Activated naive CD4-positive, alpha-beta T cell treated with anti-CD3 and anti-CD28 coated beads, Interleukin-2, amount 50 U/mL, for 24 hours (primary cell): ENCODE measurements at regions not wholly inside any gene's neighbourhood (a gene's known extent, or its start where the extent isn't known, plus 50 kb on each side); places are given as distances from the start of the nearest gene placed in this dataset.
"Not testable (repeated sequence)": the region's sequence is repeated elsewhere in the genome, so short reads cannot be mapped to it uniquely, and the experiment has no call there.

Experiments used
- H3K27ac Mint-ChIP-seq: one replicate; pipeline ENCODE4 v1.8.0; 2021; ENCODE audit warnings: mild to moderate bottlenecking, mixed read lengths
- H3K27me3 Mint-ChIP-seq: one replicate; pipeline ENCODE4 v1.8.0; 2021; ENCODE audit warnings: mixed read lengths
- H3K36me3 Mint-ChIP-seq: one replicate; pipeline ENCODE4 v1.8.0; 2021; ENCODE audit warnings: mixed read lengths
- H3K4me1 Mint-ChIP-seq: one replicate; pipeline ENCODE4 v1.8.0; 2021; ENCODE audit warnings: mixed read lengths
- H3K4me3 Mint-ChIP-seq: one replicate; pipeline ENCODE4 v1.8.0; 2021; ENCODE audit warnings: mild to moderate bottlenecking, mixed read lengths
- H3K9me3 Mint-ChIP-seq: one replicate; pipeline ENCODE4 v1.8.0; 2021; ENCODE audit warnings: mixed read lengths

DNA sequence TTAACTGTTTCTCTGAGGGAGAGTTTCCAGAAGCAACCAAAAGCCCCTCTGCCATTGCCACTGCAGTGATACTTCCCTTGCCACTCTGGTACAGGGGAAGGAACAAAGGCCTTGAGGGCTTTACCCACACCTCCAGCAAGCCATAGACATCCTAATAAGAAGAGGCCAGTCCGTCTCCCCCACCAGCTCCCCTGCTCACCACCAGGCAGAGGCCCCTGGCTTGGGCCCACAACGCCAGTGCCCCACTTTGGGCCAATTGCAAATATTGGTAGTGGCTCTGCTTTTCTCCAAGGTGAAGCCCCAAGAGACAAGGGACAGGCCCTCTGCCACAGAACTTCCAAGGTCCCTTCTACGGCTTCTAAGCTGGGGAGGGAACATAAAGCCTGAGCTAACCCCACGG, 833.0 kb downstream of the DACH1 start:
- Mint-ChIP-seq H3K27ac (no peak overlapping the region), H3K9me3 (peaks cover 5% of the 10 kb centered on the region), H3K4me3 (no peak overlapping the region), H3K27me3 (no peaks in the 10 kb centered on the region), H3K4me1 (no peaks in the 10 kb centered on the region), H3K36me3 (no peaks in the 10 kb centered on the region)

DNA sequence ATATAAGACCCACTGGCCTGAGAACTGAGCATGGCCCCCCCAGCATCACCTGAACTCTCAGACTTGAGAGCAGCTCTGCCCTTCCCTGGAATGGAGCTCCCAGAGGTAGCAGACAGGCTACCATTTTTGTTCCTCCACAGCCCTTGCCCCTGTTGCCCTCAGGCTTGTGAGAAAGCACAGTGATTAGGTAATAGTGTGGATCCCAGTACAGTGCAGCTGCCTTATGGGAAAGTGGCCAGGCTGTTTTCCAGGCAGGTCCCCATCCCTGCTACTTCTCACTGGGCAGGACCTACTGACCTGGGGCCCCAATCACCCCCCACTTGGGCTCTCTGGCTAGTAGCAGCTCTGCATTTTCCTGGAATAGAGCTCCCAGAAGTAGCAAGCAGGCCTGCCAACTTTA, 834.0 kb downstream of the DACH1 start:
- H3K4me3 Mint-ChIP-seq: no peak overlapping the region
- no peak overlapping the region for H3K27ac Mint-ChIP-seq
- H3K9me3 Mint-ChIP-seq: peaks cover 8% of the 10 kb centered on the region

DNA sequence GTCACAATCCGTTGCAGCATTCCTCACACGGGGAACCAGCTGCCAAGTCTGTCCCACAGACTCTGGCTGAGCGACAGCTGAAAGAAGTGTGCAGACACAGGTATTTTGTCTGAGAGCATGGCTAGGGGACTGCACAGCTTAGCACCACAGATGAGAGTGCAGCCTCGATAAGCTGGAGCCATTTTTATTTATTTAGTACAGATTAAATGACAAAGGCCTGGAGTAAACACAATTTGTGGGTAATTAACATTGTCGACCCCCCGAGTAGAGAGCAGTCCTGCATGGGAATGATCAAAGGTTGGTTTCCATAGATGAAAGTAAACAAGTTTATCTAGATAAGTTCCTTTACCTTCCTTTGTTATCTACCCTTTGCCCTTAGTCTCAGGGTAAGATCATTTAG, 836.2 kb downstream of the DACH1 start:
- Mint-ChIP-seq H3K4me1 (no peaks in the 10 kb centered on the region), H3K27ac (no peak overlapping the region), H3K9me3 (peaks cover 7% of the 10 kb centered on the region), H3K27me3 (no peaks in the 10 kb centered on the region), H3K36me3 (no peaks in the 10 kb centered on the region), H3K4me3 (no peak overlapping the region)

More for the DNA sequence above, 834.0 kb downstream of the DACH1 start:
- Mint-ChIP-seq H3K4me1 (no peaks in the 10 kb centered on the region), H3K27me3 (no peaks in the 10 kb centered on the region), H3K36me3 (no peaks in the 10 kb centered on the region)

DNA sequence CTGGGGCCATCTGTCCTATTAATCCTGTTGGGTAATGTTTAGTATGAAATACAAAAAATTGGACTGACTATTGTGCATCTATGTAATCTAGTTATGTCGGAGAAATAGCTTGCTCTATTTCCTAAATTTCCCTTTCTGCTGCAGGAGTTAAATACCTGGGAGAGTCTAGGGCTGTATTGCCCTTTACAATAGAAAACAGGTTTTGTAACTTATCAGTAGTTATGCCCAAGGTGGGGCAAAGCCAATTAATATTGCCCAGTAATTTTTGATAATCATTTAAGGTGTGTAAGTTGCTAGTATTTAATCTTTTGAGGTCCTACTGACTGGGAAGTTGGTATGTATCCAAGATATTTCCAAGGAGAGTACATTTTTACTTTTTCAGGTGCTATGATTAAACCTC, 838.1 kb downstream of the DACH1 start:
- H3K4me3 Mint-ChIP-seq: no peak overlapping the region
- no peak overlapping the region for H3K27ac Mint-ChIP-seq
- H3K36me3 Mint-ChIP-seq: no peaks in the 10 kb centered on the region
- H3K9me3 Mint-ChIP-seq: peaks cover 6% of the 10 kb centered on the region
- H3K4me1 Mint-ChIP-seq: no peaks in the 10 kb centered on the region
- no peaks in the 10 kb centered on the region for H3K27me3 Mint-ChIP-seq

DNA sequence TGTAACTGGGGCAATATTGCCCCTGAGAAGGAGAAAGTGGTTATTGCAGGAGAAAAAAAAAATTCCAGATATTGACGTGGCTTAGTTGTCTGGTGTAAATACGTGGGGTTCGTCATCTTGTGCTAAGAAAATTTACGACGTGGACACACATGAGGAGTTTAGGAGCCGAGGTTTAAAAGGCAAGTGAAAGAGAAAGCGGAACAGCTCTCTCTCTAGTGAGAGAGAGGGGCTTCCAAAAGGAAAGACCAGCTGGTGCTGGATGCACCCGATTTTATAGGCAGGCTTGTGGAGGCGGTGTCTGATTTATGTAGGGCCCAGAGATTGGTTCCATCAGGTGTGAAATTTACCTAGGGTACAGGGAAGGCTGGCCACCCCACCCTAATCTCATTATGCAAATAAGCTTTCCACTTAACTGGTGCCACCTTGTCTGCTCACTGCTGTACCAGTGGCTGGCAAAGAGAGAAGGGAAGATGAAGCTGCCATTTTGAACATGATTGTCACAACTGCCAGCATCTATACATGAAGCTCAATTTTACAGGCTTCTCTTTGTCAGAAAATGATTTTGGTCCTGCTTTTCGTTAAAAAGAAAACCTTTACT, 845.1 kb downstream of the DACH1 start:
- Mint-ChIP-seq H3K4me1 (no peaks in the 10 kb centered on the region), H3K9me3 (no peaks in the 10 kb centered on the region), H3K4me3 (peak overlapping the region; percentile 38), H3K36me3 (no peaks in the 10 kb centered on the region), H3K27ac (no peak overlapping the region), H3K27me3 (no peaks in the 10 kb centered on the region)

DNA sequence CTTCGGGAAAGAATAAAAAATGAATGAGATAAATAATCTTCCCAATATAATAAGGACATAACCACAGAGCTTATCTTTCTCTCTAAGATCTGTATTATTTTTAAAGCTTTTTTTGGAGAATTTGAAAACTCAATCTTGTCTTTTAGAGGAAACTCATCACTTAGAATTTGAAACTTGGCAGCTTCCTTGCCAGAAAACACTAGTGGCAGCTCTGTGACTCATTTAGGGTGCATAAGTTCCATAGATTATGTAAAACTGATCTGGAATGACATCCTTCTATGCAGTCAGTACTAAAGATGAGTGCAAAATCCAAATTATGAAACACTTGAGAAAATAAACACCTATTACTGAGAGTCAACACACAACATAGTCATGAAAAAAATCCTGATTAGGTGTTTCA, 848.0 kb downstream of the DACH1 start:
- H3K27ac Mint-ChIP-seq: no peak overlapping the region
- peaks cover 13% of the 10 kb centered on the region for H3K9me3 Mint-ChIP-seq
- no peaks in the 10 kb centered on the region for H3K36me3 Mint-ChIP-seq

DNA sequence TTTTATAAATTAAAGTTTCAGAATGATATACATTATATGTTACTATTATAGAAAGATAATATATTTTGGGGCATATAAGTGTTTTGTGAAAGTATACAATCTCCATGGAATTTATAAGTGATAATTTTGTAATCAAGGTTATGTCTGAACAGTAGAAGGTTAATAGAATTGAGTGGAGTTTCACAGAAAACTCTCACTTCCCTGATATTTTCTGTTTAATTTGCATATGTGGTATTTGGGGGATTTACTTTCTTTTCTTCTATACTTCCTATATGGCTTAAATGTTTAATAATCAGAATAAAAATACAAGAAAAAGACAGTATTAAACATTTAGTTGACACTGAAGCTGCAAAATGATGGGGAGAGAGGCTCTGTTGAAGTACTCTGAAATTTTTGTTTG, 848.5 kb downstream of the DACH1 start:
- H3K36me3 Mint-ChIP-seq: no peaks in the 10 kb centered on the region
- H3K27me3 Mint-ChIP-seq: no peaks in the 10 kb centered on the region
- no peak overlapping the region for H3K4me3 Mint-ChIP-seq
- peaks cover 13% of the 10 kb centered on the region for H3K9me3 Mint-ChIP-seq
- H3K27ac Mint-ChIP-seq: no peak overlapping the region
- no peaks in the 10 kb centered on the region for H3K4me1 Mint-ChIP-seq

More for the DNA sequence above, 848.0 kb downstream of the DACH1 start:
- no peaks in the 10 kb centered on the region for H3K27me3 Mint-ChIP-seq
- no peak overlapping the region for H3K4me3 Mint-ChIP-seq
- no peaks in the 10 kb centered on the region for H3K4me1 Mint-ChIP-seq

DNA sequence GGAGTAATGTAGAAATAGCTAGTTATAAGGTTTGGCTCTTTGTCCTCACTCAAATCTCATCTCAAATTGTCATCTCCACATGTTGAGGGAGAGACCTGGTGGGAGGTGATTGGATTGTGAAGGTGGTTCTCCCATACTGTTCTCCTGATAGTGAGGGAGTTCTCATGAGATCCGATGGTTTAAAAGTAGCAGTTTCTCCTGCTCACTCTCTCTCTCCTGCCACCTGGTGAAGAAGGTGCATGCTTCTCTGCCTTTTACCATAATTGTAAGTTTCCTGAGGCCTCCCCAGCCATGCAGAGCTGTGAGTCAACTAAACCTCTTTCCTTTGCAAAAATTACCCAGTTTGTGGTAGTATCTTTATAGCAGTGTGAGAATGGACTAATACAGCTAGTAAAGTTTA, 849.4 kb downstream of the DACH1 start:
- no peak overlapping the region for H3K4me3 Mint-ChIP-seq
- no peaks in the 10 kb centered on the region for H3K4me1 Mint-ChIP-seq
- H3K27ac Mint-ChIP-seq: no peak overlapping the region
- peaks cover 13% of the 10 kb centered on the region for H3K9me3 Mint-ChIP-seq
- H3K36me3 Mint-ChIP-seq: no peaks in the 10 kb centered on the region
- H3K27me3 Mint-ChIP-seq: no peaks in the 10 kb centered on the region

DNA sequence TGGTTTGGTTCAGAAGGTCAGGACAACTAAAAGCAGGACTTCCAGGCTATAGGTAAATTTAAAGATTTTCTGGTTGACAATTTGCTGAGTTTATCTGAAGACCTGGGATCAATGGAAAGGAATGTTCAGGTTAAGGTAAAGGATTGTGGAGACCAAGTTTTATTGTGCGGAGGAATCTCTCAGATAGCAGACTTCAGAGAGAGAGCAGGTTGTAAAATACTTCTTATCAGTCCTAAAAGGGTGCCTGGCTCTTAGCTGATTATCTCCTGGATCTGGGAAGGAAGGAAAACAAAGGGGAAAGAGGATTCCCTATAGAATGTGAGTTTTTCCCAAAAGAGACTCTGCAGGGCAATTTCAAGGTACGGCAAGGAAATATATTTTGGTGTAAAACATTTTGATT, 851.5 kb downstream of the DACH1 start:
- Mint-ChIP-seq H3K9me3 (peaks cover 21% of the 10 kb centered on the region), H3K4me1 (no peaks in the 10 kb centered on the region), H3K36me3 (no peaks in the 10 kb centered on the region), H3K4me3 (no peak overlapping the region), H3K27me3 (no peaks in the 10 kb centered on the region), H3K27ac (no peak overlapping the region)

DNA sequence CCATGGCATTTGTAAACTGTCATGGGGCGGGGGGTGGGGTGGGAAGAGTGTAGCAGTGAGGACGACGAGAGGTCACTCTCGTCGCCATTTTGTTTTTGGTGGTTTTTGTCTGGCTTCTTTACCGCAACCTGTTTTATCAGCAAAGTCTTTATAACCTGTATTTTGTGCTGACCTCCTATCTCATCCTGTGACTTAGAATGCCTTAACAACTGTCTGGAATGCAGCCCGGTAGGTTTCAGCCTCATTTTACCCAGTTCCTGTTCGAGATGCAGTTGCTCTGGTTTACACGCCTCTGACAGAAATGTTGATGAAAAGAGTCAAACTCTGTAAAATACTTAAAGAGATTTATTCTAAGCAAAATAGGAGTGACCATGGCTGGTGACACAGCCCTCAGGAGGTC, 852.0 kb downstream of the DACH1 start:
- no peak overlapping the region for H3K4me3 Mint-ChIP-seq

DNA sequence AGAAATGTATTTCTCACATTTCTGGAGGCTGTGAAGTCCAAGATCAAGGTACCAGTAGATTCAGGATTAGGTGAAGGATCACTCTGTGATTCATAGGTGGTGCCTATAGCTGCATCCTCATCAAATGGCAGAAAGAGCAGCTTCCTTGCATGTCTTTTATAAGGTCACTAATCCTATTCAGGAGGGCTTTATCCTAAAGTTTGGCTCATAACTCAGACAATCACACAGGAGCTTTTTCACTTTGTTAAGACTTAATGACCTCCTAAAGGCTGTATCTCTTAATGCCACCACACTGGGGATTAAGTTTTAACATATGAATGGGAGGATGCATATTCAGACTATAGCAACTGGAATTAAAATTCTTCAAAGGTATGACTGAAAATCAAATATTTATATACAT, 861.1 kb downstream of the DACH1 start:
- no peaks in the 10 kb centered on the region for H3K36me3 Mint-ChIP-seq
- no peaks in the 10 kb centered on the region for H3K27me3 Mint-ChIP-seq
- H3K4me1 Mint-ChIP-seq: no peaks in the 10 kb centered on the region
- H3K4me3 Mint-ChIP-seq: no peak overlapping the region
- no peak overlapping the region for H3K27ac Mint-ChIP-seq
- peaks cover 5% of the 10 kb centered on the region for H3K9me3 Mint-ChIP-seq

More for the DNA sequence above, 852.0 kb downstream of the DACH1 start:
- H3K36me3 Mint-ChIP-seq: no peaks in the 10 kb centered on the region
- H3K27me3 Mint-ChIP-seq: no peaks in the 10 kb centered on the region
- peaks cover 22% of the 10 kb centered on the region for H3K9me3 Mint-ChIP-seq
- H3K27ac Mint-ChIP-seq: no peak overlapping the region
- H3K4me1 Mint-ChIP-seq: no peaks in the 10 kb centered on the region

DNA sequence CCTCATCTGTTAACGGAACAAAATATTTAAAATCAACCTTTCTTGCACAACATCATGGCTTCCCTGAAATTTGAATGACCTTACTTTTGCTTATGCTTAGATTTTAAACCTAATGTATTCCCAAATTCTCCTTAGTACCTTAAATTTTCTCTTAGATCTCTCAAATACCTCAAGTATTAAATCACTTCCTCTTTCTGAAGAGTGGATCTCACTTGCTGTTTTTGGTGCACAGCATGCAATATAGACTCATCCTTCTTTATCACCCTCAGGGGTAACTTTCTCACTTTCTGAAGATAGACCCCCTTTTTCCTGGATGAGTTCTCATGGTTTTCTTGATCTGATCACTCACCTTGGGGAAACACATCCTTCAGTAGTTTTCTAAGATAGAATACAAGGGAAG, 871.7 kb downstream of the DACH1 start:
- Mint-ChIP-seq H3K4me1 (no peaks in the 10 kb centered on the region), H3K9me3 (peaks cover 6% of the 10 kb centered on the region), H3K4me3 (no peak overlapping the region), H3K27ac (no peak overlapping the region), H3K27me3 (no peaks in the 10 kb centered on the region), H3K36me3 (no peaks in the 10 kb centered on the region)

DNA sequence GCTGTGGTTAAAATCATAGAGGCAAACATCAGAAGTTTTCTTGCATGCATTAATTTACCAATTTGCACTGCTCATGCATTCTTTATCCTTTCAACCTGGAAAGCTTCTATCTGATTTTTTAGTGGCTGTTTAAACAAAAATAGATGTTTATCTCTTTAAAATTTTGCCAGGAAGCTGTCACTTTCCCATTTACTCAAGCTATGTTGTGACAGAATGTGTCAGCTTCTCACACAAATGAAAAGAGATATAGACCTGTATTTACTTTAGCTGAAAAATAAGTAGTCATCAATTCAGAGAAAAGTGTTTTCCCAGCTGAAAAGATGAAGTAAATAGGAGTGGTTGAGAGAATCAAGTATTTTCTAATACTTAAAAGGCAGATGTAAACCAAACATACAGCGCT, 872.8 kb downstream of the DACH1 start:
- peaks cover 6% of the 10 kb centered on the region for H3K9me3 Mint-ChIP-seq
- H3K4me3 Mint-ChIP-seq: no peak overlapping the region
- no peaks in the 10 kb centered on the region for H3K36me3 Mint-ChIP-seq
- H3K4me1 Mint-ChIP-seq: no peaks in the 10 kb centered on the region
- no peak overlapping the region for H3K27ac Mint-ChIP-seq
- H3K27me3 Mint-ChIP-seq: no peaks in the 10 kb centered on the region

DNA sequence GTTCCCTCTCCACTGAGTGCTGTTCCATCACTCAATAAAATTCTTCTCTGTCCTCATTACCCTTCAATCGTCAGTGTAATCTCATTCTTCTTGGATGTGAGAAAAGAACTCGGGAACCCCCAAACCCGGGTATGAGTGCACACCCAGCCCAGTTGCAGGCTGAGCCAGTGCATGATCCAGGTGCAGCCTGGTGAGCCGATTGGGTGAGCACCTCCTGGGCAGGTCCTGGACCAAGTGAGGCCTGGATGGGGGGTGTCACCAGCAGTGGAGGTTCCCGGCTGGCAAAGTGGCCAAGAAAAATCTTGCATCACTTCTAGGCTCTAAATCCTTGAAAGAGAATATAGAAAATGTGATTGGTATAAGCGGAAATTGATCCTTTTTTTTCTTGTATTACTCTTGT, 878.8 kb upstream of the KLHL1 start:
- H3K9me3 Mint-ChIP-seq: no peaks in the 10 kb centered on the region
- H3K4me1 Mint-ChIP-seq: no peaks in the 10 kb centered on the region
- H3K27me3 Mint-ChIP-seq: no peaks in the 10 kb centered on the region
- H3K4me3 Mint-ChIP-seq: no peak overlapping the region
- H3K27ac Mint-ChIP-seq: no peak overlapping the region
- no peaks in the 10 kb centered on the region for H3K36me3 Mint-ChIP-seq

DNA sequence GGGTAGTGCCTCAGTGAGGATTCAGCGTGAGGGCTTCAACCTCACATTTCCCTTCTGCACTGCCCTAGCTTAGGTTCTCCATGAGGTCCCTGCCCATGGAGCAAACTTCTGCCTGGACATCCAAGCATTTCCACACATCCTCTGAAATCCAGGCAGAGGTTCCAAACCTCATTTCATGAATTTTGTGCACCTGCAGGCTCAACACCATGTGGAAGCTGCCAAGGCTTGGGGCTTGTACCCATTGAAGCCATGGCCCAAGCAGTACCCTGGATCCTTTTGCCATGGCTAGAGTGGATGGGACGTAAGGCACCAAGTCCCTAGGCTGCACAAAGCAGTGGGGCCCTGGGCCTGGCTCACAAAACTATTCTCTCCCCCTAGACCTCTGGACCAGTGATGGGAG, 877.1 kb upstream of the KLHL1 start:
- no peaks in the 10 kb centered on the region for H3K36me3 Mint-ChIP-seq
- H3K9me3 Mint-ChIP-seq: no peaks in the 10 kb centered on the region
- H3K27me3 Mint-ChIP-seq: no peaks in the 10 kb centered on the region
- no peak overlapping the region for H3K27ac Mint-ChIP-seq
- no peaks in the 10 kb centered on the region for H3K4me1 Mint-ChIP-seq
- H3K4me3 Mint-ChIP-seq: no peak overlapping the region

DNA sequence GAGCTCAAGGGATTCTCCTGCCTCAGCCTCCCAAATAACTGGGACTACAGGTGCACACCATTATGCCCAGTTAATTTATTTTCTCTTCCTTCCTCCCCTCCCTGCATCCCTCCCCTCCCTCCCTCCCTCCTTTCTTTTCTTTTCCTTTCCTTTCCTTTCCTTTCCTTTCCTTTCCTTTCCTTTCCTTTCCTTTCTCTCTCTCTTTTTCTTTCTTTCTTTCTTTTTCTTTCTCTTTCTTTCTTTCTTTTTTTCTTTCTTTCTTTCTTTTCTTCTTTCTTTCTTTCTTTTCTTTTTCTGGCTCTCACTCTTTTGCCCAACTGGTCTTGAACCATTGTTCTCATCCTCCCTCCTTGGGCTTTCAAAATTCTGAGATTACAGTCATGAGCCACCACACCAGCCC, 873.0 kb upstream of the KLHL1 start:
- H3K27me3 Mint-ChIP-seq, H3K4me3 Mint-ChIP-seq, H3K9me3 Mint-ChIP-seq, H3K27ac Mint-ChIP-seq, H3K36me3 Mint-ChIP-seq, H3K4me1 Mint-ChIP-seq: not testable (repeated sequence)

DNA sequence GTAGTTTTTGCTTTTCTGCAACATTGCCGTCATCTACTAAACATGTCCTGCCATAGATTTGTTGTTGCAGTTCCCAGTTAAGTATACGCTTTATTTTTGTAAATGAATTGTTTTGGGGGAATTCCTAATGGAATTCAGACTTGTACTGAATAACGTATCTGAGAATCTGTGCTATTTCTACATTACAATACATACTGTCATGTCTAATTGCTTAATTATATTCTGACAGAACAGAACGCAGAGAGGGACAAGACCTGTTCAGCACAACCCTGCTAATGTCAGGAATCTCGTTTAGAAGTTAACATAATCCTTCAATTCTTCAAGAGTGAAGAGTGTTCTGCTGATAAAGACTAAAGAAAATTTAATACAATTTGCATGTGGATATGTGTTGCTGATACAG, 861.1 kb upstream of the KLHL1 start:
- Mint-ChIP-seq H3K27me3 (no peaks in the 10 kb centered on the region), H3K4me3 (no peak overlapping the region), H3K9me3 (no peaks in the 10 kb centered on the region), H3K27ac (no peak overlapping the region), H3K4me1 (no peaks in the 10 kb centered on the region), H3K36me3 (no peaks in the 10 kb centered on the region)
